H9 (cell line): ENCODE measurements at regions not wholly inside any gene's neighbourhood (a gene's known extent, or its start where the extent isn't known, plus 50 kb on each side); places are given as distances from the start of the nearest gene placed in this dataset.

Experiments used
- DNase-seq: peaks from one replicate; pipeline ENCODE4 v3.0.0-alpha.2; 2017
- H2AFZ ChIP-seq: one replicate; pipeline ENCODE4 v1.6.1; 2013; ENCODE audit warnings: mild to moderate bottlenecking, low read length, control low read depth, moderate library complexity
- H2AK5ac ChIP-seq: 2 replicates; pipeline ENCODE4 v1.6.1; 2013; ENCODE audit warnings: low read length, control low read depth, mixed read lengths; ENCODE audit not compliant: insufficient read length
- H2BK120ac ChIP-seq: one replicate; pipeline ENCODE4 v1.6.1; 2013; ENCODE audit warnings: low read depth, mild to moderate bottlenecking, low read length, control low read depth, inconsistent platforms; ENCODE audit not compliant: poor library complexity, severe bottlenecking
- H2BK12ac ChIP-seq: 2 replicates; pipeline ENCODE4 v1.6.1; 2013; ENCODE audit warnings: low read length, control low read depth, mixed read lengths, low read depth; ENCODE audit not compliant: insufficient read length
- H2BK15ac ChIP-seq: 2 replicates; pipeline ENCODE4 v1.6.1; 2013; ENCODE audit warnings: low read depth, low read length, control low read depth
- H2BK20ac ChIP-seq: one replicate; pipeline ENCODE4 v1.6.1; 2013; ENCODE audit warnings: low read depth, mild to moderate bottlenecking, low read length, control low read depth, inconsistent platforms; ENCODE audit not compliant: poor library complexity, severe bottlenecking
- H2BK5ac ChIP-seq: 2 replicates; pipeline ENCODE4 v1.6.1; 2013; ENCODE audit warnings: low read length, control low read depth, mixed read lengths; ENCODE audit not compliant: insufficient read length
- H3K14ac ChIP-seq: 2 replicates; pipeline ENCODE4 v1.6.1; 2013; ENCODE audit warnings: low read length, control low read depth; ENCODE audit not compliant: insufficient read depth
- H3K18ac ChIP-seq: 2 replicates; pipeline ENCODE4 v1.6.1; 2013; ENCODE audit warnings: low read depth, mild to moderate bottlenecking, mixed read lengths, low read length, control low read depth; ENCODE audit not compliant: insufficient read length
- H3K23ac ChIP-seq: 2 replicates; pipeline ENCODE4 v1.6.1; 2013; ENCODE audit warnings: low read length, control low read depth, mixed read lengths, low read depth; ENCODE audit not compliant: insufficient read length
- H3K23me2 ChIP-seq: 2 replicates; pipeline ENCODE4 v1.6.1; 2013; ENCODE audit warnings: low read depth, mild to moderate bottlenecking, mixed read lengths, low read length, control low read depth; ENCODE audit not compliant: insufficient read length, poor library complexity, severe bottlenecking
- H3K27ac ChIP-seq: 2 replicates; pipeline ENCODE4 v1.5.1; 2013; ENCODE audit warnings: low read length, control low read depth, mixed read lengths, low read depth; ENCODE audit not compliant: insufficient read length
- H3K27me3 ChIP-seq: 2 replicates; pipeline ENCODE4 v1.6.1; 2013; ENCODE audit warnings: low read length, control low read depth, inconsistent platforms; ENCODE audit not compliant: insufficient read depth
- H3K4ac ChIP-seq: 2 replicates; pipeline ENCODE4 v1.6.1; 2013; ENCODE audit warnings: low read depth, mild to moderate bottlenecking, control low read depth, inconsistent platforms, low read length, moderate library complexity
- H3K4me1 ChIP-seq: 2 replicates; pipeline ENCODE4 v1.6.1; 2013; ENCODE audit warnings: low read length, control low read depth, inconsistent platforms; ENCODE audit not compliant: insufficient read depth
- H3K4me2 ChIP-seq: 2 replicates; pipeline ENCODE4 v1.6.1; 2013; ENCODE audit warnings: low read length, control low read depth, mixed read lengths; ENCODE audit not compliant: insufficient read length, insufficient read depth
- H3K56ac ChIP-seq: 2 replicates; pipeline ENCODE4 v1.6.1; 2013; ENCODE audit warnings: low read depth, mild to moderate bottlenecking, mixed read lengths, low read length, control low read depth; ENCODE audit not compliant: insufficient read length
- H3K79me1 ChIP-seq: 2 replicates; pipeline ENCODE4 v1.6.1; 2013; ENCODE audit warnings: low read depth, mild to moderate bottlenecking, moderate library complexity, low read length, control low read depth, inconsistent platforms; ENCODE audit not compliant: insufficient read depth, poor library complexity, severe bottlenecking
- H3K79me2 ChIP-seq: 2 replicates; pipeline ENCODE4 v1.6.1; 2013; ENCODE audit warnings: low read length, control low read depth, inconsistent platforms; ENCODE audit not compliant: insufficient read depth
- H3K9ac ChIP-seq: 2 replicates; pipeline ENCODE4 v1.6.1; 2013; ENCODE audit warnings: low read length, control low read depth, mixed read lengths; ENCODE audit not compliant: insufficient read length; ENCODE audit errors: extremely low read depth
- H3K9me3 ChIP-seq: one replicate; pipeline ENCODE4 v1.6.1; 2013; ENCODE audit warnings: low read depth, low read length, inconsistent platforms; ENCODE audit not compliant: control insufficient read depth
- H3T11ph ChIP-seq: one replicate; pipeline ENCODE4 v1.6.1; 2013; ENCODE audit warnings: mild to moderate bottlenecking, low read length, control low read depth, inconsistent platforms
- H4K20me1 ChIP-seq: one replicate; pipeline ENCODE4 v1.6.1; 2013; ENCODE audit not compliant: control insufficient read depth, insufficient read length, insufficient read depth
- H4K5ac ChIP-seq: 2 replicates; pipeline ENCODE4 v1.6.1; 2013; ENCODE audit warnings: low read depth, mild to moderate bottlenecking, mixed read lengths, low read length, control low read depth; ENCODE audit not compliant: insufficient read length
- H4K8ac ChIP-seq: replicated peaks from 2 replicates; pipeline ENCODE4 v1.6.1; 2013; ENCODE audit warnings: low read length, control low read depth, mixed read lengths, low read depth; ENCODE audit not compliant: insufficient read length
- H4K91ac ChIP-seq: 2 replicates; pipeline ENCODE4 v1.6.1; 2013; ENCODE audit warnings: low read depth, mild to moderate bottlenecking, moderate library complexity, mixed read lengths, low read length, control low read depth; ENCODE audit not compliant: insufficient read length
- H3K27ac Mint-ChIP-seq, 3 experiments: 2 replicates in 2 of 3; 3 replicates in 1 of 3; pipeline ENCODE4 v1.8.0; 2020 to 2021; ENCODE audit warnings: mixed read lengths in 3 of 3, mild to moderate bottlenecking in 1 of 3, moderate library complexity in 1 of 3
- H3K27me3 Mint-ChIP-seq: 2 replicates; pipeline ENCODE4 v1.8.0; 2021; ENCODE audit warnings: low read depth, mild to moderate bottlenecking, moderate library complexity, mixed read lengths
- H3K36me3 Mint-ChIP-seq, 3 experiments: 2 replicates in 2 of 3; 3 replicates in 1 of 3; pipeline ENCODE4 v1.8.0; 2020 to 2021; ENCODE audit warnings: low read depth in 3 of 3, mixed read lengths in 3 of 3; ENCODE audit not compliant: insufficient read depth in 1 of 3
- H3K4me1 Mint-ChIP-seq, 2 experiments: 2 replicates each; pipeline ENCODE4 v1.8.0; 2020; ENCODE audit warnings: mixed read lengths in 2 of 2
- H3K4me3 Mint-ChIP-seq, 2 experiments: 2 replicates in 1 of 2; 3 replicates in 1 of 2; pipeline ENCODE4 v1.8.0; 2020 to 2021; ENCODE audit warnings: mild to moderate bottlenecking in 2 of 2, mixed read lengths in 2 of 2, moderate library complexity in 1 of 2
- H3K9me3 Mint-ChIP-seq, 2 experiments: 2 replicates in 1 of 2; 3 replicates in 1 of 2; pipeline ENCODE4 v1.8.0; 2020; ENCODE audit warnings: mild to moderate bottlenecking in 2 of 2, mixed read lengths in 2 of 2, moderate library complexity in 1 of 2
- WGBS: extraction: QIAGEN DNeasy Blood & Tissue Kit; methylation state at CpG from one replicate; pipeline ENCODE4 v1.1.7; 2013; ENCODE audit warnings: missing lambda C conversion rate, low lambda C conversion rate, mixed read lengths; ENCODE audit not compliant: insufficient read length; ENCODE audit errors: extremely low coverage; 5-methylcytosine and 5-hydroxymethylcytosine counted together
- TF ChIP-seq, protein P1 (sequence below): fragments of 200-600 bp; sonication (generic); conservative IDR thresholded peaks from 3 replicates; pipeline ENCODE4 v1.8.0; 2021; ENCODE audit warnings: antibody characterized with exemption, mild to moderate bottlenecking

DNA sequence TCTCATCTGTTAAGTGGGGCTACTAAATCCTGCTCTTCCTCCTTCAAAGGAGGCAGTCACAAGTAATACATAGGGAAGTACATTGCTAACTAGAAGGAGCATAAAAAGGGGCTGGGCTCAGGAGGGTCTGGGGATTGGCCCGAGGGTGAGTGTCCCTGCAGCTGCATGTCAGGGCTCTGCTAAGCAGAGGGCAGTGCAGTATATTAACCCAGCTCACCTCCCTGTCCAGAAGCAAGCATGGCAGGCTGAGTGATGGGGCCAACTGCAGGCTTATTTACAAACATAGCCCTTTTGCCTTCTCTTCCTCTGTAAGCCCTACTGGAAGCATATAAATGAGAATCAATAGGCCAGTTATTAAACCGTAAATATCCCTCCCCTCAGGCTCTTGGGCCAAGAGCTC is 143.2 kb upstream of the PCBD1 start:
- Histone ChIP-seq H3K18ac (no peak overlapping the region), H3K23ac (no peak overlapping the region), H4K91ac (no peak overlapping the region), H2AFZ (no peak overlapping the region), H4K5ac (no peak overlapping the region), H2BK120ac (no peak overlapping the region), H3K23me2 (no peaks in the 10 kb centered on the region), H3K9me3 (no peaks in the 10 kb centered on the region), H3K79me2 (no peaks in the 10 kb centered on the region), H2BK12ac (no peak overlapping the region), H4K20me1 (no peaks in the 10 kb centered on the region), H3K79me1 (no peaks in the 10 kb centered on the region), H4K8ac (no peak overlapping the region), H2AK5ac (no peak overlapping the region), H3K56ac (no peak overlapping the region), H3K27ac (no peak overlapping the region), H2BK20ac (no peak overlapping the region), H3K4ac (no peak overlapping the region), H2BK5ac (no peak overlapping the region), H3K4me2 (no peak overlapping the region), H3T11ph (no peak overlapping the region), H3K14ac (no peak overlapping the region), H2BK15ac (no peak overlapping the region), H3K4me1 (no peaks in the 10 kb centered on the region), H3K9ac (no peak overlapping the region), H3K27me3 (no peaks in the 10 kb centered on the region)
- no peaks in the 10 kb centered on the region for H3K4me1 Mint-ChIP-seq
- H3K36me3 Mint-ChIP-seq = no peaks in the 10 kb centered on the region
- TF ChIP-seq, protein P1, sequence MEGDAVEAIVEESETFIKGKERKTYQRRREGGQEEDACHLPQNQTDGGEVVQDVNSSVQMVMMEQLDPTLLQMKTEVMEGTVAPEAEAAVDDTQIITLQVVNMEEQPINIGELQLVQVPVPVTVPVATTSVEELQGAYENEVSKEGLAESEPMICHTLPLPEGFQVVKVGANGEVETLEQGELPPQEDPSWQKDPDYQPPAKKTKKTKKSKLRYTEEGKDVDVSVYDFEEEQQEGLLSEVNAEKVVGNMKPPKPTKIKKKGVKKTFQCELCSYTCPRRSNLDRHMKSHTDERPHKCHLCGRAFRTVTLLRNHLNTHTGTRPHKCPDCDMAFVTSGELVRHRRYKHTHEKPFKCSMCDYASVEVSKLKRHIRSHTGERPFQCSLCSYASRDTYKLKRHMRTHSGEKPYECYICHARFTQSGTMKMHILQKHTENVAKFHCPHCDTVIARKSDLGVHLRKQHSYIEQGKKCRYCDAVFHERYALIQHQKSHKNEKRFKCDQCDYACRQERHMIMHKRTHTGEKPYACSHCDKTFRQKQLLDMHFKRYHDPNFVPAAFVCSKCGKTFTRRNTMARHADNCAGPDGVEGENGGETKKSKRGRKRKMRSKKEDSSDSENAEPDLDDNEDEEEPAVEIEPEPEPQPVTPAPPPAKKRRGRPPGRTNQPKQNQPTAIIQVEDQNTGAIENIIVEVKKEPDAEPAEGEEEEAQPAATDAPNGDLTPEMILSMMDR = no peak
- H3K27ac Mint-ChIP-seq = no peak overlapping the region
- H3K27me3 Mint-ChIP-seq = peaks cover 1% of the 10 kb centered on the region
- no CpG with 5 or more reads among the region's 2 CpGs for WGBS
- DNase-seq = no peak
- H3K9me3 Mint-ChIP-seq = no peaks in the 10 kb centered on the region; a peak in 1 of 5 replicates
- no peak overlapping the region for H3K4me3 Mint-ChIP-seq
